Testis (tissue), 2 donors: ENCODE measurements at regions not wholly inside any gene's neighbourhood (a gene's known extent, or its start where the extent isn't known, plus 50 kb on each side); places are given as distances from the start of the nearest gene placed in this dataset.
"Not testable (repeated sequence)": the region's sequence is repeated elsewhere in the genome, so short reads cannot be mapped to it uniquely, and the experiment has no call there.

Source experiments
- DNase-seq: peaks from one replicate; pipeline ENCODE4 v3.0.0-alpha.2; 2019
- H3K27ac ChIP-seq, 2 donors: fragments of 200-600 bp; sonication (generic); one replicate each; pipeline ENCODE4 v1.5.1; 2019
- H3K27me3 ChIP-seq: fragments of 200-600 bp; sonication (generic); one replicate; pipeline ENCODE4 v1.5.1; 2019
- H3K36me3 ChIP-seq: fragments of 200-600 bp; sonication (generic); one replicate; pipeline ENCODE4 v1.5.1; 2017; ENCODE audit warnings: low read depth; ENCODE audit errors: missing control alignments
- H3K4me1 ChIP-seq: fragments of 200-600 bp; sonication (generic); one replicate; pipeline ENCODE4 v1.5.1; 2019
- H3K4me3 ChIP-seq, 2 donors: fragments of 200-600 bp; sonication (generic); one replicate each; pipeline ENCODE4 v1.5.1; 2017 to 2019
- H3K9me3 ChIP-seq: fragments of 200-600 bp; sonication (generic); one replicate; pipeline ENCODE4 v1.5.1; 2017
- CTCF ChIP-seq, 3 experiments: fragments of 450-650 bp in 2 of 3; fragments of 200-600 bp in 1 of 3; sonication (generic) in 1 of 3; IDR thresholded peaks; one replicate each; pipeline ENCODE4 v1.5.1; 2016 to 2019; ENCODE audit warnings: antibody characterized with exemption in 3 of 3, mild to moderate bottlenecking in 2 of 3, moderate library complexity in 1 of 3
- POLR2A ChIP-seq: fragments of 450-650 bp; IDR thresholded peaks from one replicate; pipeline ENCODE4 v1.6.1; 2017; ENCODE audit warnings: antibody characterized with exemption, mild to moderate bottlenecking, moderate library complexity
- WGBS, 2 donors: methylation state at CpG; one replicate each; pipeline ENCODE4 v1.1.5; 2018; 5-methylcytosine and 5-hydroxymethylcytosine counted together
- intact Hi-C: fragments of 100-400 bp; cut with DNase I; formaldehyde crosslinking; loops from one replicate; pipeline ENCODE4 v1.15.1; 2023; ENCODE audit warnings: low total_unique reads

- Histone ChIP-seq H3K4me3 (no peak overlapping the region), H3K4me1 (no peaks in the 10 kb centered on the region), H3K36me3 (no peaks in the 10 kb centered on the region), H3K9me3 (no peaks in the 10 kb centered on the region), H3K27ac (no peak overlapping the region), H3K27me3 (no peaks in the 10 kb centered on the region)
- intact Hi-C loops, result no loop called here
- DNase-seq, result no peak
- 91% methylated on average over 2 of the region's 2 CpGs for whole genome bisulfite sequencing, 2 donors
- TF ChIP-seq CTCF (IDR thresholded peaks at IDR 0.05) (no peak), POLR2A (no peak)
Measured at GRCh38 chr13:65932013-65932412, 1298.1 kb downstream of the PCDH9 start.

GRCh38 chr13:65929436-65929835 is 1300.7 kb downstream of the PCDH9 start:
- intact Hi-C loops, result no loop called here

GRCh38 chr13:65926750-65927171 is 1303.4 kb downstream of the PCDH9 start:
- intact Hi-C loops, result no loop called here

More at GRCh38 chr13:65929436-65929835, 1300.7 kb downstream of the PCDH9 start:
- no peak overlapping the region for H3K27ac ChIP-seq
- H3K27me3 ChIP-seq, result no peaks in the 10 kb centered on the region
- no peak for TF ChIP-seq CTCF (IDR thresholded peaks at IDR 0.05)
- no peak for TF ChIP-seq POLR2A
- H3K36me3 ChIP-seq, result no peaks in the 10 kb centered on the region
- no peaks in the 10 kb centered on the region for H3K9me3 ChIP-seq
- WGBS, 2 donors, result 81 to 88% methylated on average over 3 of the region's 3 CpGs
- H3K4me1 ChIP-seq, result no peaks in the 10 kb centered on the region
- H3K4me3 ChIP-seq, result no peak overlapping the region
- DNase-seq, result no peak

GRCh38 chr13:65922846-65923245 is 1307.3 kb downstream of the PCDH9 start:
- intact Hi-C loops, H3K36me3 ChIP-seq, H3K4me1 ChIP-seq, H3K27ac ChIP-seq, H3K9me3 ChIP-seq, H3K27me3 ChIP-seq, DNase-seq, H3K4me3 ChIP-seq: not testable (repeated sequence)
- 72 to 75% methylated on average over 4 of the region's 4 CpGs for WGBS, 2 donors

More at GRCh38 chr13:65926750-65927171, 1303.4 kb downstream of the PCDH9 start:
- TF ChIP-seq POLR2A (no peak), CTCF (IDR thresholded peaks at IDR 0.05) (no peak)
- Histone ChIP-seq H3K9me3 (no peaks in the 10 kb centered on the region), H3K4me1 (no peaks in the 10 kb centered on the region), H3K4me3 (no peak overlapping the region), H3K36me3 (no peaks in the 10 kb centered on the region), H3K27me3 (no peaks in the 10 kb centered on the region), H3K27ac (no peak overlapping the region)
- DNase-seq, result no peak
- 28 to 31% methylated on average over 7 of the region's 7 CpGs for WGBS, 2 donors

GRCh38 chr13:65921933-65922332 is 1308.2 kb downstream of the PCDH9 start:
- 81 to 92% methylated on average over 2 of the region's 2 CpGs for WGBS, 2 donors
- Histone ChIP-seq H3K4me1 (no peaks in the 10 kb centered on the region), H3K9me3 (no peaks in the 10 kb centered on the region), H3K27me3 (no peaks in the 10 kb centered on the region), H3K4me3 (no peak overlapping the region), H3K36me3 (no peaks in the 10 kb centered on the region), H3K27ac (no peak overlapping the region)
- no peak for DNase-seq
- intact Hi-C loops, result no loop called here
- TF ChIP-seq CTCF (IDR thresholded peaks at IDR 0.05) (no peak), POLR2A (no peak)
